T-helper 2 cell (primary cell): ENCODE measurements at regions not wholly inside any gene's neighbourhood (a gene's known extent, or its start where the extent isn't known, plus 50 kb on each side); places are given as distances from the start of the nearest gene placed in this dataset.

Experiments
- DNase-seq, 5 experiments: peaks; one replicate each; pipeline versions ENCODE4 v3.0.0 to v3.0.0-alpha.2; 2012 to 2022

GRCh38 chr7:26100406-26101339 is 51.3 kb upstream of the NFE2L3 start:
- DNase-seq: no peak

GRCh38 chr7:26101361-26102151 is 50.4 kb upstream of the NFE2L3 start:
- DNase-seq: no peak

GRCh38 chr7:26102176-26102575 is 49.8 kb upstream of the NFE2L3 start:
- DNase-seq: no peak
